HepG2 (cell line): ENCODE measurements at regions not wholly inside any gene's neighbourhood (a gene's known extent, or its start where the extent isn't known, plus 50 kb on each side); places are given as distances from the start of the nearest gene placed in this dataset.

Source experiments
- ATF1 ChIP-seq: IDR thresholded peaks from 2 replicates; pipeline ENCODE4 v1.6.1; 2016; ENCODE audit warnings: mild to moderate bottlenecking, control low read depth
- BRD4 ChIP-seq: sonication (generic); formaldehyde crosslinking; IDR thresholded peaks from 2 replicates; pipeline ENCODE4 v1.4.0; 2020; ENCODE audit warnings: missing genetic modification reagents
- CREB1 ChIP-seq, 2 experiments: fragments of 450-650 bp in 1 of 2; IDR thresholded peaks; 2 replicates each; pipeline ENCODE4 v1.6.1; 2016 to 2017; ENCODE audit warnings: control low read depth in 1 of 2, mild to moderate bottlenecking in 1 of 2, missing compliant biosample characterization in 1 of 2, missing genetic modification characterization in 1 of 2
- FOXA3 ChIP-seq: IDR thresholded peaks from 2 replicates; pipeline ENCODE4 v1.6.1; 2016; ENCODE audit warnings: missing genetic modification reagents, missing compliant biosample characterization
- FOXP1 ChIP-seq, 2 experiments: fragments of 450-650 bp in 1 of 2; IDR thresholded peaks; 2 replicates each; pipeline ENCODE4 v1.6.1; 2017 to 2018; ENCODE audit warnings: antibody characterized with exemption in 1 of 2
- GATA4 ChIP-seq: sonication (generic); IDR thresholded peaks from 2 replicates; pipeline ENCODE4 v1.6.1; 2016; ENCODE audit warnings: antibody characterized with exemption, low read depth, borderline replicate concordance
- IRF2 ChIP-seq: IDR thresholded peaks from 2 replicates; pipeline ENCODE4 v1.6.1; 2018; ENCODE audit warnings: missing genetic modification reagents, missing compliant biosample characterization
- ISL2 ChIP-seq: sonication (generic); formaldehyde crosslinking; IDR thresholded peaks from 2 replicates; pipeline ENCODE4 v1.5.0; 2020; ENCODE audit warnings: missing genetic modification reagents
- JUN ChIP-seq: sonication (generic); formaldehyde crosslinking; IDR thresholded peaks from 2 replicates; pipeline ENCODE4 v1.4.0; 2020; ENCODE audit warnings: mild to moderate bottlenecking, missing genetic modification reagents
- KAT7 ChIP-seq: IDR thresholded peaks from 2 replicates; pipeline ENCODE4 v1.6.1; 2018; ENCODE audit warnings: borderline replicate concordance, missing compliant biosample characterization
- KLF11 ChIP-seq: IDR thresholded peaks from 2 replicates; pipeline ENCODE4 v1.6.1; 2016; ENCODE audit warnings: missing compliant biosample characterization
- MAFG ChIP-seq: sonication (generic); formaldehyde crosslinking; IDR thresholded peaks from 2 replicates; pipeline ENCODE4 v1.5.1; 2020; ENCODE audit warnings: mild to moderate bottlenecking, missing genetic modification reagents
- NPAS2 ChIP-seq: sonication (generic); formaldehyde crosslinking; IDR thresholded peaks from 2 replicates; pipeline ENCODE4 v1.8.0; 2022; ENCODE audit warnings: mild to moderate bottlenecking, missing genetic modification reagents, borderline replicate concordance
- RAD21 ChIP-seq: fragments of 450-650 bp; formaldehyde crosslinking; IDR thresholded peaks from 2 replicates; pipeline ENCODE4 v1.5.0; 2020; ENCODE audit warnings: mild to moderate bottlenecking
- RELA ChIP-seq: sonication (generic); formaldehyde crosslinking; IDR thresholded peaks from 2 replicates; pipeline ENCODE4 v1.4.0; 2020; ENCODE audit warnings: missing genetic modification reagents
- SNAPC2 ChIP-seq: sonication (generic); formaldehyde crosslinking; IDR thresholded peaks from 2 replicates; pipeline ENCODE4 v1.8.1; 2022; ENCODE audit warnings: mild to moderate bottlenecking, missing genetic modification reagents
- TBX3 ChIP-seq: fragments of 450-650 bp; IDR thresholded peaks from 2 replicates; pipeline ENCODE4 v1.6.1; 2017; ENCODE audit warnings: antibody characterized with exemption, mild to moderate bottlenecking, inconsistent platforms, borderline replicate concordance
- ZKSCAN5 ChIP-seq: sonication (generic); formaldehyde crosslinking; IDR thresholded peaks from 2 replicates; pipeline ENCODE4 v1.5.1; 2020; ENCODE audit warnings: mild to moderate bottlenecking, missing genetic modification reagents
- ZNF20 ChIP-seq: sonication (generic); formaldehyde crosslinking; IDR thresholded peaks from 2 replicates; pipeline ENCODE4 v1.4.0; 2020; ENCODE audit warnings: mild to moderate bottlenecking, moderate library complexity, missing genetic modification reagents
- ZNF543 ChIP-seq: sonication (generic); formaldehyde crosslinking; IDR thresholded peaks from 2 replicates; pipeline ENCODE4 v1.4.0; 2020; ENCODE audit warnings: mild to moderate bottlenecking, missing genetic modification reagents
- ZNF614 ChIP-seq: IDR thresholded peaks from 2 replicates; pipeline ENCODE4 v1.6.1; 2018; ENCODE audit warnings: missing biosample characterization, missing genetic modification reagents, inconsistent platforms, borderline replicate concordance
- ZNF678 ChIP-seq: sonication (generic); formaldehyde crosslinking; IDR thresholded peaks from 2 replicates; pipeline ENCODE4 v1.4.0; 2020; ENCODE audit warnings: mild to moderate bottlenecking, missing genetic modification reagents
- ZNF790 ChIP-seq: sonication (generic); formaldehyde crosslinking; IDR thresholded peaks from 2 replicates; pipeline ENCODE4 v1.8.0; 2022; ENCODE audit warnings: missing genetic modification reagents, mild to moderate bottlenecking, borderline replicate concordance
- TF ChIP-seq, protein P1 (sequence below): sonication (generic); formaldehyde crosslinking; IDR thresholded peaks from 2 replicates; pipeline ENCODE4 v1.4.0; 2020; ENCODE audit warnings: missing genetic modification reagents

DNA sequence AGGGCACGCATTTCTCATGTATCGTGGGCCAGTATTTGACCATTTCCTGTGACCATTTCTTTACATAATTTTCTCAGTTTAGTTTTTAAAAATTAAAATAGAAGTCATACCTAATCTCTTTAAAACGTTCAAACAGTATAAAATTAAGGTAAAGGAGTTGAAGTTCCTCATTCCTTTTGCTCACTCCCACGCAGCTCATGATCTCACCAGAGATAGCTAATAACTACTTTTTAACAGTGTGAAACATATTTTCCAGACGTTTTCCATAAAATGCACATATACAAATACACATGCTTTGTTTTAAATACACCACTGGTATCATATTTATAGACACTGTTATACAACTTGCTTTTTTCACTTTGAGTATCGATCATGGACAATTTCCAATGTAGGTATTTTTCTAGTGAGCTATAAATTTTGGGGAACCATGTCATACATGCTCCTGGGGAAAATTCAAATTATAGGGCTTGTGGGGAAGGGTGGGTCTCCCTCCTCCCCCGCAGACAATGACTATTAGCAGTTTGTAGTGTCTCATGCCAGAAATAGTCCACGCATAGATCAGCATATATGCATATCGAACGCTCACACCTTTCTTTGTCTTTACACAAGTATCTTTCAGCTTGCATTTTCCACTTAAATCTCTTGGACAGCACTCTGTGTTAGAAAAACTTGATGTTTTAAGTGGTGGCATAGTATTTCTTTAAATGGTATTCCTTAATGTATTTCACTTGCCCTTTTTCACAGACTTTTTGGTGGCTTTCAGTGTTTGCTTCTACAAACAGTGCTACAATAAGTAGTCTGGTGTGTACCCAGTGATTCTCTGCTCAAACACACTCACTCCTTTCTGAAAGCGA, 145.5 kb upstream of the ZNF217 start (continued):
- no peak; the same call in 1 of the 2 replicates for TF ChIP-seq KAT7 (CRISPR knock-in tag)
- TF ChIP-seq NPAS2 = no peak
- no peak for TF ChIP-seq RAD21
- TF ChIP-seq BRD4 = no peak
- 0 out of 2 replicates have a peak, but pooled peaks have one; percentile 46 for TF ChIP-seq SNAPC2
- 0 out of 2 replicates have a peak, but pooled peaks have one; percentile 3 for TF ChIP-seq ZKSCAN5 (CRISPR knock-in tag)
- TF ChIP-seq TBX3 = peak; percentile 46; the same call in 1 of the 2 replicates
- TF ChIP-seq FOXP1 (IDR thresholded peaks at IDR 0.05) = no peak
- TF ChIP-seq FOXP1 (CRISPR knock-in tag; IDR thresholded peaks at IDR 0.05) = peak; percentile 44; the same call in 1 of the 2 replicates
- TF ChIP-seq ZNF614 (CRISPR knock-in tag) = no peak
- TF ChIP-seq ZNF543 (CRISPR knock-in tag) = peak; percentile 21; the same call in 1 of the 2 replicates
- TF ChIP-seq GATA4 = no peak
- no peak for TF ChIP-seq JUN (CRISPR knock-in tag)
- TF ChIP-seq ZNF678 (CRISPR knock-in tag) = 0 out of 2 replicates have a peak, but pooled peaks have one; percentile 3
- peak; percentile 61 for TF ChIP-seq FOXA3 (CRISPR knock-in tag)
- no peak for TF ChIP-seq RELA (CRISPR knock-in tag)
- TF ChIP-seq ZNF20 = no peak
- TF ChIP-seq IRF2 = peak; percentile 14; the same call in 1 of the 2 replicates
- TF ChIP-seq MAFG (CRISPR knock-in tag) = 0 out of 2 replicates have a peak, but pooled peaks have one; percentile 24
- no peak for TF ChIP-seq CREB1 (IDR thresholded peaks at IDR 0.05)
- TF ChIP-seq CREB1 (CRISPR knock-in tag; IDR thresholded peaks at IDR 0.05) = peak; percentile 54; the same call in 1 of the 2 replicates
- peak; percentile 4; the same call in 1 of the 2 replicates for TF ChIP-seq ISL2 (CRISPR knock-in tag)
- 0 out of 2 replicates have a peak, but pooled peaks have one; percentile 51 for TF ChIP-seq ATF1 (CRISPR knock-in tag)
- TF ChIP-seq, protein P1, sequence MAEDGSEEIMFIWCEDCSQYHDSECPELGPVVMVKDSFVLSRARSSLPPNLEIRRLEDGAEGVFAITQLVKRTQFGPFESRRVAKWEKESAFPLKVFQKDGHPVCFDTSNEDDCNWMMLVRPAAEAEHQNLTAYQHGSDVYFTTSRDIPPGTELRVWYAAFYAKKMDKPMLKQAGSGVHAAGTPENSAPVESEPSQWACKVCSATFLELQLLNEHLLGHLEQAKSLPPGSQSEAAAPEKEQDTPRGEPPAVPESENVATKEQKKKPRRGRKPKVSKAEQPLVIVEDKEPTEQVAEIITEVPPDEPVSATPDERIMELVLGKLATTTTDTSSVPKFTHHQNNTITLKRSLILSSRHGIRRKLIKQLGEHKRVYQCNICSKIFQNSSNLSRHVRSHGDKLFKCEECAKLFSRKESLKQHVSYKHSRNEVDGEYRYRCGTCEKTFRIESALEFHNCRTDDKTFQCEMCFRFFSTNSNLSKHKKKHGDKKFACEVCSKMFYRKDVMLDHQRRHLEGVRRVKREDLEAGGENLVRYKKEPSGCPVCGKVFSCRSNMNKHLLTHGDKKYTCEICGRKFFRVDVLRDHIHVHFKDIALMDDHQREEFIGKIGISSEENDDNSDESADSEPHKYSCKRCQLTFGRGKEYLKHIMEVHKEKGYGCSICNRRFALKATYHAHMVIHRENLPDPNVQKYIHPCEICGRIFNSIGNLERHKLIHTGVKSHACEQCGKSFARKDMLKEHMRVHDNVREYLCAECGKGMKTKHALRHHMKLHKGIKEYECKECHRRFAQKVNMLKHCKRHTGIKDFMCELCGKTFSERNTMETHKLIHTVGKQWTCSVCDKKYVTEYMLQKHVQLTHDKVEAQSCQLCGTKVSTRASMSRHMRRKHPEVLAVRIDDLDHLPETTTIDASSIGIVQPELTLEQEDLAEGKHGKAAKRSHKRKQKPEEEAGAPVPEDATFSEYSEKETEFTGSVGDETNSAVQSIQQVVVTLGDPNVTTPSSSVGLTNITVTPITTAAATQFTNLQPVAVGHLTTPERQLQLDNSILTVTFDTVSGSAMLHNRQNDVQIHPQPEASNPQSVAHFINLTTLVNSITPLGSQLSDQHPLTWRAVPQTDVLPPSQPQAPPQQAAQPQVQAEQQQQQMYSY (CRISPR knock-in tag) = peak; percentile 10; the same call in 1 of the 2 replicates
- TF ChIP-seq ZNF790 (CRISPR knock-in tag) = no peak
- TF ChIP-seq KLF11 (CRISPR knock-in tag) = no peak
